GM18505 (cell line): ENCODE measurements at regions not wholly inside any gene's neighbourhood (a gene's known extent, or its start where the extent isn't known, plus 50 kb on each side); places are given as distances from the start of the nearest gene placed in this dataset.
"Not testable (repeated sequence)": the region's sequence is repeated elsewhere in the genome, so short reads cannot be mapped to it uniquely, and the experiment has no call there.

Experiments used
- ATAC-seq: cut with Tn5 transposase; IDR thresholded peaks from one replicate; pipeline ENCODE4 v1.9.1; 2021; ENCODE audit not compliant: unreplicated experiment
- POLR2A ChIP-seq: IDR thresholded peaks from 4 replicates; pipeline ENCODE4 v1.6.1; 2011; ENCODE audit warnings: borderline replicate concordance; ENCODE audit not compliant: insufficient read depth, insufficient read length; ENCODE audit errors: extremely low read depth

- TF ChIP-seq POLR2A = no peak
Measured at GRCh38 chr2:136288249-136288648, 170.3 kb upstream of the CXCR4 start.

GRCh38 chr2:136286423-136286822 is 168.5 kb upstream of the CXCR4 start:
- TF ChIP-seq POLR2A = no peak
- no peak for ATAC-seq

More at GRCh38 chr2:136288249-136288648, 170.3 kb upstream of the CXCR4 start:
- ATAC-seq = no peak

GRCh38 chr2:136284226-136285119 is 166.5 kb upstream of the CXCR4 start:
- ATAC-seq = no peak
- no peak for TF ChIP-seq POLR2A

GRCh38 chr2:136282251-136282650 is 164.3 kb upstream of the CXCR4 start:
- TF ChIP-seq POLR2A = no peak
- ATAC-seq = no peak

GRCh38 chr2:136281281-136282114 is 163.5 kb upstream of the CXCR4 start:
- TF ChIP-seq POLR2A = no peak
- no peak for ATAC-seq

- ATAC-seq = not testable (repeated sequence)
Measured at GRCh38 chr2:136266346-136266745, 148.4 kb upstream of the CXCR4 start.

- no peak for TF ChIP-seq POLR2A
- ATAC-seq = no peak
Measured at GRCh38 chr2:136259551-136259950, 141.6 kb upstream of the CXCR4 start.

GRCh38 chr2:136257893-136258292 is 139.9 kb upstream of the CXCR4 start:
- no peak for TF ChIP-seq POLR2A
- ATAC-seq = no peak

- ATAC-seq = peak; percentile 43
- TF ChIP-seq POLR2A = no peak
Measured at GRCh38 chr2:136255648-136256461, 137.9 kb upstream of the CXCR4 start.

GRCh38 chr2:136255127-136255526 is 137.2 kb upstream of the CXCR4 start:
- no peak for ATAC-seq
- no peak for TF ChIP-seq POLR2A

- peak; percentile 39 for ATAC-seq
- no peak for TF ChIP-seq POLR2A
Measured at GRCh38 chr2:136254681-136255080, 136.7 kb upstream of the CXCR4 start.

GRCh38 chr2:136253288-136254004 is 135.5 kb upstream of the CXCR4 start:
- TF ChIP-seq POLR2A = no peak
- no peak for ATAC-seq
